ENCODE measurements at regions not wholly inside any gene's neighbourhood (a gene's known extent, or its start where the extent isn't known, plus 50 kb on each side); places are given as distances from the start of the nearest gene placed in this dataset.

- H3K27me3 Mint-ChIP-seq (ENCODE audit: unreplicated experiment) = no peaks in the 10 kb centered on the region
- no peaks in the 10 kb centered on the region for H3K9me3 Mint-ChIP-seq (ENCODE audit: unreplicated experiment)
- no peak overlapping the region for H3K4me3 Mint-ChIP-seq (ENCODE audit: unreplicated experiment)
- H3K4me1 Mint-ChIP-seq (ENCODE audit: low read depth, unreplicated experiment) = no peaks in the 10 kb centered on the region
- TF ChIP-seq, protein P1, sequence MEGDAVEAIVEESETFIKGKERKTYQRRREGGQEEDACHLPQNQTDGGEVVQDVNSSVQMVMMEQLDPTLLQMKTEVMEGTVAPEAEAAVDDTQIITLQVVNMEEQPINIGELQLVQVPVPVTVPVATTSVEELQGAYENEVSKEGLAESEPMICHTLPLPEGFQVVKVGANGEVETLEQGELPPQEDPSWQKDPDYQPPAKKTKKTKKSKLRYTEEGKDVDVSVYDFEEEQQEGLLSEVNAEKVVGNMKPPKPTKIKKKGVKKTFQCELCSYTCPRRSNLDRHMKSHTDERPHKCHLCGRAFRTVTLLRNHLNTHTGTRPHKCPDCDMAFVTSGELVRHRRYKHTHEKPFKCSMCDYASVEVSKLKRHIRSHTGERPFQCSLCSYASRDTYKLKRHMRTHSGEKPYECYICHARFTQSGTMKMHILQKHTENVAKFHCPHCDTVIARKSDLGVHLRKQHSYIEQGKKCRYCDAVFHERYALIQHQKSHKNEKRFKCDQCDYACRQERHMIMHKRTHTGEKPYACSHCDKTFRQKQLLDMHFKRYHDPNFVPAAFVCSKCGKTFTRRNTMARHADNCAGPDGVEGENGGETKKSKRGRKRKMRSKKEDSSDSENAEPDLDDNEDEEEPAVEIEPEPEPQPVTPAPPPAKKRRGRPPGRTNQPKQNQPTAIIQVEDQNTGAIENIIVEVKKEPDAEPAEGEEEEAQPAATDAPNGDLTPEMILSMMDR (IDR thresholded peaks at IDR 0.05; ENCODE audit: partially characterized antibody, unreplicated experiment) = peak; percentile 67
- H3K36me3 Mint-ChIP-seq (ENCODE audit: unreplicated experiment) = peaks cover 3% of the 10 kb centered on the region
- DNase-seq = peak; percentile 19
- H3K27ac Mint-ChIP-seq (ENCODE audit: unreplicated experiment) = no peak overlapping the region
Observed at GRCh38 chr4:71941001-71941400, 90.8 kb upstream of the NPFFR2 start.

GRCh38 chr4:71944956-71945355 lies 86.8 kb upstream of the NPFFR2 start:
- Mint-ChIP-seq H3K27ac (ENCODE audit: unreplicated experiment) (no peak overlapping the region), H3K4me1 (ENCODE audit: low read depth, unreplicated experiment) (no peaks in the 10 kb centered on the region), H3K36me3 (ENCODE audit: unreplicated experiment) (peaks cover 9% of the 10 kb centered on the region), H3K9me3 (ENCODE audit: unreplicated experiment) (no peaks in the 10 kb centered on the region), H3K4me3 (ENCODE audit: unreplicated experiment) (no peak overlapping the region), H3K27me3 (ENCODE audit: unreplicated experiment) (no peaks in the 10 kb centered on the region)
- no peak for DNase-seq
- TF ChIP-seq, protein P1 (IDR thresholded peaks at IDR 0.05; ENCODE audit: partially characterized antibody, unreplicated experiment) = no peak

- Mint-ChIP-seq H3K4me3 (ENCODE audit: unreplicated experiment) (no peak overlapping the region), H3K36me3 (ENCODE audit: unreplicated experiment) (peaks cover 9% of the 10 kb centered on the region), H3K9me3 (ENCODE audit: unreplicated experiment) (no peaks in the 10 kb centered on the region), H3K27me3 (ENCODE audit: unreplicated experiment) (no peaks in the 10 kb centered on the region), H3K4me1 (ENCODE audit: low read depth, unreplicated experiment) (no peaks in the 10 kb centered on the region), H3K27ac (ENCODE audit: unreplicated experiment) (no peak overlapping the region)
- no peak for DNase-seq
- TF ChIP-seq, protein P1 (IDR thresholded peaks at IDR 0.05; ENCODE audit: partially characterized antibody, unreplicated experiment) = no peak
Observed at GRCh38 chr4:71945791-71946190, 86.0 kb upstream of the NPFFR2 start.

DNA sequence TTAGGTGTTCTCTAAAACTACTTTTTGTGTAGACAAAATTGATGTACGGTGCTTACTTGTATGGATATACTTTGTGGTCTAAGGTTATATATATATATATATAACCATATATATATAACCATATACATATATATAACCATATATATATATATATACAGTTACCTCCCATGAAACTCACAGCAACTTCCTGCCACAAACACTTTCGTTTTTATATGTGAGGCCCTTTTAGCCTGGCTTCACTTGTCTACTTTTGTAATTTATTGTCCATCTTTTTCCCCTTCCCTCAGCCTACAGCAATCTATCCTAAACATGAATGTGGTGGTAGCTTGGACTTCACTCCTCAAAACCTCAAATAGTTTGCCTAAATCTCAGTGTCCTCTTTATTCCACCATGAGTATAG lies 72.8 kb upstream of the NPFFR2 start:
- TF ChIP-seq, protein P1 (IDR thresholded peaks at IDR 0.05; ENCODE audit: partially characterized antibody, unreplicated experiment) = no peak
- H3K9me3 Mint-ChIP-seq (ENCODE audit: unreplicated experiment) = no peaks in the 10 kb centered on the region
- H3K27me3 Mint-ChIP-seq (ENCODE audit: unreplicated experiment) = no peaks in the 10 kb centered on the region
- H3K27ac Mint-ChIP-seq (ENCODE audit: unreplicated experiment) = no peak overlapping the region
- no peak for DNase-seq
- no peaks in the 10 kb centered on the region for H3K36me3 Mint-ChIP-seq (ENCODE audit: unreplicated experiment)
- no peak overlapping the region for H3K4me3 Mint-ChIP-seq (ENCODE audit: unreplicated experiment)
- no peaks in the 10 kb centered on the region for H3K4me1 Mint-ChIP-seq (ENCODE audit: low read depth, unreplicated experiment)

DNA sequence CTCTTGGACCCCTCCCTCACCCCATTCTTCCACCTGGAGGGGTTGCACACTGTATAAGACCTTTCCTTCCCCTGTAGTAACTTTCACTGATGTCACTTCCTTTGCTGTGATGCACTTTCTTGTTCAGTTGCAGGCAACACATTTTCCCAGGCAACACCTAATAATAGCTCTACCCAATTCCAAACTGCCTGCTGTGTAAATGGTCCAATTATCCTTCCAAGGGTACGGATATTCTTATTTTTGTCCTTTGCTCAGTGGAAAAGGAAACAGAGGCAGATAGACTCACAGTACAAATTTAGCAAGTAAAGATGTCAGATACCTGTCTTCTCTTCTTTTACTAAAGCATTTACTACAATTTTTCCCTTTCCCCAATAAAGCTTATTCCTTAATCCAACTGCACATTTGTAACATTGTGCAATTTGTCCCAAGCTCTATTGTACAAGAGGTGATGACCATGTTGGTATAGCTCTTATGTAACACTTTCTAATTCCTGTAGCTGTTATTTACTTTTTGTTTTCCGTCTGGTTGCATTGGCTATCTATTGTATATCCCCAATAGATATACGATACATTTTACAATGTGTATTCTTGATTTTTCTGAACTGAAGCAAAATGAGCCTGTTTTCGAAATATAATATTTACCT lies 69.1 kb upstream of the NPFFR2 start:
- no peaks in the 10 kb centered on the region for H3K27me3 Mint-ChIP-seq (ENCODE audit: unreplicated experiment)
- DNase-seq = no peak
- no peaks in the 10 kb centered on the region for H3K36me3 Mint-ChIP-seq (ENCODE audit: unreplicated experiment)
- H3K4me3 Mint-ChIP-seq (ENCODE audit: unreplicated experiment) = no peak overlapping the region
- H3K9me3 Mint-ChIP-seq (ENCODE audit: unreplicated experiment) = no peaks in the 10 kb centered on the region
- no peaks in the 10 kb centered on the region for H3K4me1 Mint-ChIP-seq (ENCODE audit: low read depth, unreplicated experiment)
- TF ChIP-seq, protein P1 (IDR thresholded peaks at IDR 0.05; ENCODE audit: partially characterized antibody, unreplicated experiment) = no peak
- no peak overlapping the region for H3K27ac Mint-ChIP-seq (ENCODE audit: unreplicated experiment)
